Gastroesophageal sphincter (tissue), 4 donors: ENCODE measurements at regions not wholly inside any gene's neighbourhood (a gene's known extent, or its start where the extent isn't known, plus 50 kb on each side); places are given as distances from the start of the nearest gene placed in this dataset.

Experiments used
- ATAC-seq: fragments of 150-250 bp; one replicate; pipeline ENCODE4 v1.9.1; 2016; ENCODE audit warnings: mild to moderate bottlenecking, moderate library complexity
- H3K27ac ChIP-seq, 4 donors: fragments of 200-600 bp; sonication (generic) in 3 of 4; 1 replicate in 3 of 4; 2 replicates in 1 of 4; pipeline ENCODE4 v1.5.1; 2016 to 2019
- H3K27me3 ChIP-seq: fragments of 200-600 bp; sonication (generic); one replicate; pipeline ENCODE4 v1.5.1; 2019
- H3K36me3 ChIP-seq, 2 donors: fragments of 200-600 bp; sonication (generic); one replicate each; pipeline ENCODE4 v1.5.1; 2019; ENCODE audit warnings: control low read depth in 1 of 2
- H3K4me1 ChIP-seq, 3 donors: fragments of 200-600 bp; sonication (generic); 1 replicate in 2 of 3; 2 replicates in 1 of 3; pipeline ENCODE4 v1.5.1; 2016 to 2019; ENCODE audit warnings: control low read depth in 2 of 3
- H3K4me3 ChIP-seq, 2 donors: fragments of 200-600 bp; sonication (generic); one replicate each; pipeline ENCODE4 v1.5.1; 2019; ENCODE audit warnings: mild to moderate bottlenecking in 1 of 2, moderate library complexity in 1 of 2
- H3K9me3 ChIP-seq, 3 donors: fragments of 200-600 bp; sonication (generic); one replicate each; pipeline ENCODE4 v1.5.1; 2017 to 2019; ENCODE audit warnings: control low read depth in 2 of 3
- EP300 ChIP-seq: sonication (generic); formaldehyde crosslinking; IDR thresholded peaks from one replicate; pipeline ENCODE4 v1.6.1; 2017; ENCODE audit warnings: antibody characterized with exemption, mild to moderate bottlenecking
- POLR2A ChIP-seq, 2 donors: fragments of 450-650 bp; IDR thresholded peaks; one replicate each; pipeline ENCODE4 v1.6.1; 2017; ENCODE audit warnings: antibody characterized with exemption in 2 of 2, mild to moderate bottlenecking in 2 of 2, moderate library complexity in 1 of 2
- POLR2AphosphoS5 ChIP-seq: sonication (generic); formaldehyde crosslinking; IDR thresholded peaks from one replicate; pipeline ENCODE4 v1.6.1; 2017; ENCODE audit warnings: antibody characterized with exemption
- WGBS, 2 donors: methylation state at CpG; one replicate each; pipeline ENCODE4 v1.1.5; 2018; ENCODE audit warnings: low coverage in 1 of 2; 5-methylcytosine and 5-hydroxymethylcytosine counted together
- TF ChIP-seq, protein P1 (sequence below), 4 experiments: fragments of 200-600 bp in 2 of 4; fragments of 450-650 bp in 2 of 4; sonication (generic) in 1 of 4; IDR thresholded peaks; one replicate each; pipeline ENCODE4 v1.5.1; 2017 to 2019; ENCODE audit warnings: antibody characterized with exemption in 4 of 4, mild to moderate bottlenecking in 2 of 4, moderate library complexity in 2 of 4

DNA sequence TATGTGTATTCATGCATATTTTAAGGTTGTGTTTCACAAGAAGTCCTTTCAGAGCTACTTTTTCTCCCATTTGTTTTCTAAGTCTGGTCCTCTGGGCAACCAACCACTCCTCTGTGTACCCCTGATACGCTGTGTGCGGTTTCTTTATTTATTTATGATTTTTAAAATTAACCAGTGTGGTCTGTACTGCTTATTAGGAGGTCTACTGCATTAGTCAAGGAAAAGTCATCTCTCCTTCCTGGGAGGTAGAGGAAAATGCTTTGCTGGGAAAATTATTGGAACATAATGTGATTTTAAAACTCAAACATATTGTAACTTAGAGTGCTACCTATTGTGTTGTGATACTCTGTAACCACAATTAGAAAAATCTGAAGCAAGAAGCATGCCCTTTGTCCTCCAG is 1404.3 kb downstream of the SUCLG1 start:
- Histone ChIP-seq H3K36me3 (no peaks in the 10 kb centered on the region), H3K9me3 (no peaks in the 10 kb centered on the region), H3K27ac (no peak overlapping the region), H3K4me3 (no peak overlapping the region), H3K4me1 (no peaks in the 10 kb centered on the region), H3K27me3 (no peaks in the 10 kb centered on the region)
- 85 to 100% methylated on average over 2 of the region's 2 CpGs for WGBS, 2 donors
- TF ChIP-seq POLR2AphosphoS5 = no peak
- no peak for TF ChIP-seq POLR2A (IDR thresholded peaks at IDR 0.05)
- no peak for TF ChIP-seq EP300
- TF ChIP-seq, protein P1, sequence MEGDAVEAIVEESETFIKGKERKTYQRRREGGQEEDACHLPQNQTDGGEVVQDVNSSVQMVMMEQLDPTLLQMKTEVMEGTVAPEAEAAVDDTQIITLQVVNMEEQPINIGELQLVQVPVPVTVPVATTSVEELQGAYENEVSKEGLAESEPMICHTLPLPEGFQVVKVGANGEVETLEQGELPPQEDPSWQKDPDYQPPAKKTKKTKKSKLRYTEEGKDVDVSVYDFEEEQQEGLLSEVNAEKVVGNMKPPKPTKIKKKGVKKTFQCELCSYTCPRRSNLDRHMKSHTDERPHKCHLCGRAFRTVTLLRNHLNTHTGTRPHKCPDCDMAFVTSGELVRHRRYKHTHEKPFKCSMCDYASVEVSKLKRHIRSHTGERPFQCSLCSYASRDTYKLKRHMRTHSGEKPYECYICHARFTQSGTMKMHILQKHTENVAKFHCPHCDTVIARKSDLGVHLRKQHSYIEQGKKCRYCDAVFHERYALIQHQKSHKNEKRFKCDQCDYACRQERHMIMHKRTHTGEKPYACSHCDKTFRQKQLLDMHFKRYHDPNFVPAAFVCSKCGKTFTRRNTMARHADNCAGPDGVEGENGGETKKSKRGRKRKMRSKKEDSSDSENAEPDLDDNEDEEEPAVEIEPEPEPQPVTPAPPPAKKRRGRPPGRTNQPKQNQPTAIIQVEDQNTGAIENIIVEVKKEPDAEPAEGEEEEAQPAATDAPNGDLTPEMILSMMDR (IDR thresholded peaks at IDR 0.05) = no peak
- ATAC-seq = no peak

DNA sequence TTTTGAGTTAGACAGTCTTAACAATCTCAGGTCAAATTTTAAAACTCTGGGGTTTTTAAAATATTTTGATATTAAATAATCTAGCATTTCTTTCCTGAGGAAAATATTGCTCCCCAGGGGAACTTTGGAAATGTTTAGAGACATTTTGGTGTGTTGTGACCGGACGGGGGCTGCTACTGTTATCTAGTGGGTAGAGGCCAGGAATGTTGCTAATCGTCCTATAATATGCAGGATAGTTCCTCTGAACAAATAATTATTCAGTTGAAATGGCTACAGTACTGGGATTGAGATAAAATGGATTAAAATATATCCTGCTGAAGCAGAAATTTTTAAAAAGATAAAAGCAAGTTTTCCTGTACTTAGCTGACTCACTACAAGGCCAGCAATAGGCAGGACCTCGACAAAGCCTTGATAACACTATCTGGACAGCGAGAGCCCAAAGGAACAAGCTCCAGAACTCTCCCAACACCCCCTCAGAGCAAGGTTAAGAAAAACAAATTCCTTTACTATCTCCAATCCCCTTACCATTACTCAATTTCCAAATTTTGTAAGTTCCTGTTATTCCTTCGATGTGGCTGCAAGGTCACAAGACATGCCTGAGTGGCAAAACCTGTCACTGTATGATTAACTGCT is 1407.4 kb downstream of the SUCLG1 start:
- no peaks in the 10 kb centered on the region for H3K36me3 ChIP-seq
- WGBS, 2 donors = 32 to 86% methylated on average over 6 of the region's 6 CpGs
- TF ChIP-seq POLR2A (IDR thresholded peaks at IDR 0.05) = no peak
- no peak for TF ChIP-seq EP300
- TF ChIP-seq, protein P1 (IDR thresholded peaks at IDR 0.05) = no peak
- TF ChIP-seq POLR2AphosphoS5 = no peak
- H3K4me1 ChIP-seq = no peaks in the 10 kb centered on the region
- no peak for ATAC-seq
- no peak overlapping the region for H3K27ac ChIP-seq
- no peak overlapping the region for H3K4me3 ChIP-seq
- no peaks in the 10 kb centered on the region for H3K27me3 ChIP-seq
- H3K9me3 ChIP-seq = no peaks in the 10 kb centered on the region

DNA sequence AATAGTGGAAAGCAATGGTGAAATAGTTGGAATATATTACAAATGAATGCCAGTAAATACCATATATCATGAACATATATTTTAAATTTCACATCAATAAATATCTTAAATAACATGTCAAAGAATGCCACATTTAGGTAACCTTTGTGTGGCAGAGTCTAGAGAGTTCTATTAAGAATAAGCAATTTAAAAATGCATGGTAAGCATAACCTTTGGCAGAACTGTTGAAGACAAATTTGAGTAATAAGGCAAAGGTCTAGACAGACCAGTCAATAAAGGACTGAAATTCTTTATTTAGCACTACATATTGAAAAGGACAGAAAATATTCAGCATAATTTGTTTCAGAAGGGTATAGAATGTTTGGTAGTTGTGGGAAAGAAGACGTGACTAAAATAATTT is 1417.0 kb downstream of the SUCLG1 start:
- 80 to 100% methylated on average over 1 of the region's 1 CpG for WGBS, 2 donors
- Histone ChIP-seq H3K9me3 (no peaks in the 10 kb centered on the region), H3K4me3 (no peak overlapping the region), H3K27ac (no peak overlapping the region), H3K4me1 (no peaks in the 10 kb centered on the region), H3K27me3 (no peaks in the 10 kb centered on the region), H3K36me3 (no peaks in the 10 kb centered on the region)
- TF ChIP-seq EP300 = no peak
- TF ChIP-seq POLR2AphosphoS5 = no peak
- TF ChIP-seq, protein P1 (IDR thresholded peaks at IDR 0.05) = no peak
- TF ChIP-seq POLR2A (IDR thresholded peaks at IDR 0.05) = no peak
- ATAC-seq = no peak

DNA sequence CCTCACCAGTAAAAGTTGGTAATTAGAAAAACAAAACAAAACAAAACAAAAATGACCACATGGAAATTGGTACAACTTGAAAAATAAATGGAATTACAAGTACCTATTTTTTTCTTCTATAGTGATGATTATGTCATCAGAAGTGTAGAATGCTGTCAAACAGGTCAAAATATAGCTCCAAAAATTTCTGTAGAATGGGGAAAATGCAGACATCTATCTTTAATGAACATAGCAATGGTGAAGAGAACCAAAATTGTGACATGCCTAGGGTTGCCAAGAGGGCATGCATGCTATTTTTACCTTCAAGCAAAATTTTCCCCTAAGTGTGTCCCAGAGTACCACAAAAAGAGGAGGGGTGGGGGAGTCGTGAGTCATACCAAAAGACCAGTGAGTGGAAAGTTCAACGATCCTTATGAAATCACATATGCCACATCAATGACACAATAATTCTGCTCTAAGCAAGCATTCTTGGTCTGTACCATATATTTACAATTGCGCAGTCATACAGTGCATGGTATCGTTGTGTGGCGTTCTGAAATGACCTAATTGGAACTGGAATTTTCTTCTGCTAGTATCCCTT is 1436.4 kb downstream of the SUCLG1 start:
- Histone ChIP-seq H3K9me3 (no peaks in the 10 kb centered on the region), H3K4me1 (no peaks in the 10 kb centered on the region), H3K27me3 (no peaks in the 10 kb centered on the region), H3K4me3 (no peak overlapping the region), H3K36me3 (no peaks in the 10 kb centered on the region), H3K27ac (no peak overlapping the region)
- WGBS, 2 donors = 77 to 82% methylated on average over 5 of the region's 5 CpGs
- TF ChIP-seq, protein P1 (IDR thresholded peaks at IDR 0.05) = no peak
- ATAC-seq = no peak

DNA sequence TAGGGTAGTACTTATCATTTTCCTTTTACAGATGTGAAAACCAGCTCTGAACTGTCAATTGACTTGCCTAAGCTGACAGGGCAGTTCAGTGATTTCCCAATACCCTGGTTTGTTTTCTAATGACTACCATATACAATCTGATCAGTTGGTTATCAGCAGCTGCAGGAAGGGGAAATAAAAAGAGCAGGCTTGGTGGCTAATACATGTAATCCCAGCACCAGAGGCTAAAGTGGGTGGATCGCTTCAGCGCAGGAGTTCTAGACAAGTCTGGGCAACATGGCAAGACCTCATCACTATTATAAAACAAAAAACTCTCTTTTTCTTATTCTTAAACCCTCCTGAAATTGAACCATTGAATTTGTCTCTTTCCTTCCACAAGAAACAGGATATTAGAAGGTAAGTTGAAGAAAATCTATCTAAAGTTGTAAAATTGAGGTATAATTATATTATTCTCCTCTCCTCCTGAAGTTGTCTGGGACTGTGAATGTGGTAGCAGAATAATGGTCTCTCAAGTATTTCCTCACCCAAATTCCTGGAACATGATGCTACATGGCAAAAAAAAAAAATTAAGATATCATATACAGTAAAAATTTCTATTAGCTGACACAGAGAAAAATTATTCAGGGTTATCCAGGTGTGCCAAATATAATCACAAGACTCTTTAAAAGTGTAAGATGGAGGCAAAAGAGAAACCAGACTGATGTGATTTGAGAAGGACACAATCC is 1441.6 kb downstream of the SUCLG1 start:
- TF ChIP-seq EP300 (no peak), POLR2A (IDR thresholded peaks at IDR 0.05) (no peak), POLR2AphosphoS5 (no peak)
- TF ChIP-seq, protein P1 (IDR thresholded peaks at IDR 0.05) = no peak

More for the DNA sequence above, 1441.6 kb downstream of the SUCLG1 start:
- ATAC-seq = no peak
- H3K36me3 ChIP-seq = no peaks in the 10 kb centered on the region
- no peak overlapping the region for H3K27ac ChIP-seq
- no peak overlapping the region for H3K4me3 ChIP-seq
- no peaks in the 10 kb centered on the region for H3K9me3 ChIP-seq
- H3K4me1 ChIP-seq = no peaks in the 10 kb centered on the region
- 96 to 100% methylated on average over 2 of the region's 2 CpGs for WGBS, 2 donors
- no peaks in the 10 kb centered on the region for H3K27me3 ChIP-seq
